ENCODE measurements at regions not wholly inside any gene's neighbourhood (a gene's known extent, or its start where the extent isn't known, plus 50 kb on each side); places are given as distances from the start of the nearest gene placed in this dataset.

- DNase-seq = no peak
Observed at GRCh38 chr12:42846782-42847181, 257.2 kb upstream of the PRICKLE1 start.

GRCh38 chr12:42834062-42834461, 244.5 kb upstream of the PRICKLE1 start:
- no peak for DNase-seq

GRCh38 chr12:42828836-42829235, 239.3 kb upstream of the PRICKLE1 start:
- DNase-seq = no peak

- no peak for DNase-seq
Observed at GRCh38 chr12:42824327-42824726, 234.8 kb upstream of the PRICKLE1 start.

GRCh38 chr12:42823679-42824078, 234.1 kb upstream of the PRICKLE1 start:
- DNase-seq = no peak

GRCh38 chr12:42819846-42820245, 230.3 kb upstream of the PRICKLE1 start:
- DNase-seq = no peak

- DNase-seq = no peak
Observed at GRCh38 chr12:42815068-42815467, 225.5 kb upstream of the PRICKLE1 start.

- DNase-seq = no peak
Observed at GRCh38 chr12:42812871-42813270, 223.3 kb upstream of the PRICKLE1 start.

- no peak for DNase-seq
Observed at GRCh38 chr12:42812086-42812485, 222.5 kb upstream of the PRICKLE1 start.

GRCh38 chr12:42810006-42810405, 220.5 kb upstream of the PRICKLE1 start:
- DNase-seq = no peak

- DNase-seq = no peak
Observed at GRCh38 chr12:42809226-42809625, 219.7 kb upstream of the PRICKLE1 start.

- DNase-seq = no peak
Observed at GRCh38 chr12:42807766-42808165, 218.2 kb upstream of the PRICKLE1 start.

- DNase-seq = no peak
Observed at GRCh38 chr12:42807251-42807650, 217.7 kb upstream of the PRICKLE1 start.

GRCh38 chr12:42804928-42805327, 215.4 kb upstream of the PRICKLE1 start:
- no peak for DNase-seq

GRCh38 chr12:42802785-42803189, 213.2 kb upstream of the PRICKLE1 start:
- no peak for DNase-seq

GRCh38 chr12:42801271-42801670, 211.7 kb upstream of the PRICKLE1 start:
- DNase-seq = no peak

- no peak for DNase-seq
Observed at GRCh38 chr12:42799966-42800365, 210.4 kb upstream of the PRICKLE1 start.

GRCh38 chr12:42798811-42799438, 209.4 kb upstream of the PRICKLE1 start:
- no peak for DNase-seq

GRCh38 chr12:42794806-42795205, 205.3 kb upstream of the PRICKLE1 start:
- DNase-seq = no peak

- DNase-seq = no peak
Observed at GRCh38 chr12:42793166-42793565, 203.6 kb upstream of the PRICKLE1 start.

- DNase-seq = no peak
Observed at GRCh38 chr12:42792265-42792664, 202.7 kb upstream of the PRICKLE1 start.

GRCh38 chr12:42791399-42791798, 201.9 kb upstream of the PRICKLE1 start:
- no peak for DNase-seq

GRCh38 chr12:42790761-42791151, 201.2 kb upstream of the PRICKLE1 start:
- DNase-seq = no peak

- no peak for DNase-seq
Observed at GRCh38 chr12:42789808-42790760, 200.5 kb upstream of the PRICKLE1 start.

Measured in NCI-H1930 (cell line).